ENCODE measurements at regions not wholly inside any gene's neighbourhood (a gene's known extent, or its start where the extent isn't known, plus 50 kb on each side); places are given as distances from the start of the nearest gene placed in this dataset.

- H3K4me1 ChIP-seq: no peaks in the 10 kb centered on the region
- H3K36me3 ChIP-seq: no peaks in the 10 kb centered on the region
- no peaks in the 10 kb centered on the region for H3K27me3 ChIP-seq
- intact Hi-C loops (cut with DNase I; ENCODE audit: low total_unique reads): no loop called here
- H3K4me3 ChIP-seq: no peak overlapping the region
- DNase-seq (ENCODE audit: low spot score in 2 of 2): no peak
- no peak for TF ChIP-seq CTCF (IDR thresholded peaks at IDR 0.05)
- TF ChIP-seq POLR2AphosphoS5 (IDR thresholded peaks at IDR 0.05): no peak
- no peak for TF ChIP-seq POLR2A (IDR thresholded peaks at IDR 0.05)
- H3K27ac ChIP-seq: no peak overlapping the region
- no peaks in the 10 kb centered on the region for H3K9me3 ChIP-seq
Measured at GRCh38 chr12:27894309-27894708, 78.2 kb downstream of the PTHLH start.

GRCh38 chr12:27879708-27880107 is 92.8 kb downstream of the PTHLH start:
- H3K27ac ChIP-seq: no peak overlapping the region
- DNase-seq (ENCODE audit: low spot score in 2 of 2): no peak
- TF ChIP-seq CTCF (IDR thresholded peaks at IDR 0.05): no peak
- no peak for TF ChIP-seq POLR2A (IDR thresholded peaks at IDR 0.05)
- no peak overlapping the region for H3K4me3 ChIP-seq
- no peaks in the 10 kb centered on the region for H3K27me3 ChIP-seq
- intact Hi-C loops (cut with DNase I; ENCODE audit: low total_unique reads): no loop called here
- H3K36me3 ChIP-seq: no peaks in the 10 kb centered on the region
- H3K4me1 ChIP-seq: no peaks in the 10 kb centered on the region
- H3K9me3 ChIP-seq: peaks cover 0 to 15% of the 10 kb centered on the region in 2 donors

- Histone ChIP-seq H3K36me3 (no peaks in the 10 kb centered on the region), H3K27ac (no peak overlapping the region), H3K27me3 (no peaks in the 10 kb centered on the region), H3K4me1 (no peaks in the 10 kb centered on the region), H3K4me3 (no peak overlapping the region), H3K9me3 (no peaks in the 10 kb centered on the region)
- no peak for TF ChIP-seq POLR2A (IDR thresholded peaks at IDR 0.05)
- TF ChIP-seq CTCF (IDR thresholded peaks at IDR 0.05): no peak
- TF ChIP-seq POLR2AphosphoS5 (IDR thresholded peaks at IDR 0.05): no peak
- no peak for DNase-seq (ENCODE audit: low spot score in 2 of 2)
- intact Hi-C loops (cut with DNase I; ENCODE audit: low total_unique reads): no loop called here
Measured at GRCh38 chr12:27875677-27876076, 95.6 kb upstream of the MANSC4 start.

- Histone ChIP-seq H3K36me3 (no peaks in the 10 kb centered on the region), H3K4me3 (no peak overlapping the region), H3K27ac (no peak overlapping the region), H3K27me3 (no peaks in the 10 kb centered on the region), H3K4me1 (no peaks in the 10 kb centered on the region), H3K9me3 (no peaks in the 10 kb centered on the region)
- DNase-seq (ENCODE audit: low spot score in 2 of 2): no peak
- TF ChIP-seq CTCF (IDR thresholded peaks at IDR 0.05): no peak
- TF ChIP-seq POLR2A (IDR thresholded peaks at IDR 0.05): no peak
- TF ChIP-seq POLR2AphosphoS5 (IDR thresholded peaks at IDR 0.05): no peak
- intact Hi-C loops (cut with DNase I; ENCODE audit: low total_unique reads): no loop called here
Measured at GRCh38 chr12:27873010-27873409, 93.0 kb upstream of the MANSC4 start.

- TF ChIP-seq CTCF (IDR thresholded peaks at IDR 0.05): no peak
- no peak for TF ChIP-seq POLR2A (IDR thresholded peaks at IDR 0.05)
- TF ChIP-seq POLR2AphosphoS5 (IDR thresholded peaks at IDR 0.05): no peak
- Histone ChIP-seq H3K9me3 (no peaks in the 10 kb centered on the region), H3K27me3 (no peaks in the 10 kb centered on the region), H3K36me3 (no peaks in the 10 kb centered on the region), H3K4me1 (no peaks in the 10 kb centered on the region), H3K4me3 (no peak overlapping the region), H3K27ac (no peak overlapping the region)
- no peak for DNase-seq (ENCODE audit: low spot score in 2 of 2)
- intact Hi-C loops (cut with DNase I; ENCODE audit: low total_unique reads): no loop called here
Measured at GRCh38 chr12:27871946-27872345, 91.9 kb upstream of the MANSC4 start.
